WTC11 (cell line): ENCODE measurements at regions not wholly inside any gene's neighbourhood (a gene's known extent, or its start where the extent isn't known, plus 50 kb on each side); places are given as distances from the start of the nearest gene placed in this dataset.

Experiments used
- ATAC-seq: fragments of 200-7000 bp; cut with Tn5 transposase; 2 replicates; pipeline ENCODE4 v1.10.0; 2021; ENCODE audit warnings: mild to moderate bottlenecking, moderate library complexity
- CTCF ChIA-PET: fragments of 300-600 bp; sonication (Branson Sonifier 250); formaldehyde crosslinking; loops from one replicate; lab custom pipeline; 2021; ENCODE audit warnings: antibody characterized with exemption; lab: Charles Lee
- POLR2A ChIA-PET: fragments of 350-600 bp; sonication (Branson Sonifier 250); formaldehyde crosslinking; loops from one replicate; lab custom pipeline; 2021; ENCODE audit warnings: antibody characterized with exemption; lab: Charles Lee
- DNase-seq: peaks from one replicate; pipeline ENCODE4 v3.0.0; 2021; ENCODE audit warnings: low spot score
- H3K27ac Mint-ChIP-seq: 2 replicates; pipeline ENCODE4 v1.8.0; 2021; ENCODE audit warnings: mixed read lengths
- H3K27me3 Mint-ChIP-seq: 2 replicates; pipeline ENCODE4 v1.8.0; 2021; ENCODE audit warnings: low read depth, mild to moderate bottlenecking, moderate library complexity, mixed read lengths
- H3K36me3 Mint-ChIP-seq: 2 replicates; pipeline ENCODE4 v1.8.0; 2021; ENCODE audit warnings: mixed read lengths
- H3K4me1 Mint-ChIP-seq: 2 replicates; pipeline ENCODE4 v1.8.0; 2022; ENCODE audit warnings: mixed read lengths
- H3K4me3 Mint-ChIP-seq: 2 replicates; pipeline ENCODE4 v1.8.0; 2021; ENCODE audit warnings: mild to moderate bottlenecking, moderate library complexity, mixed read lengths
- H3K9me3 Mint-ChIP-seq: 2 replicates; pipeline ENCODE4 v1.8.0; 2021; ENCODE audit warnings: mixed read lengths
- ATF1 ChIP-seq: sonication (generic); formaldehyde crosslinking; IDR thresholded peaks from 2 replicates; pipeline ENCODE4 v1.8.1; 2023; ENCODE audit warnings: mild to moderate bottlenecking, moderate library complexity, missing genetic modification reagents
- EMX1 ChIP-seq: fragments of 250-450 bp; sonication (Bioruptor Pico); IDR thresholded peaks from 2 replicates; pipeline ENCODE4 v1.8.0; 2021; ENCODE audit warnings: mild to moderate bottlenecking
- FOXJ3 ChIP-seq: sonication (generic); formaldehyde crosslinking; IDR thresholded peaks from 2 replicates; pipeline ENCODE4 v1.9.0; 2021; ENCODE audit warnings: missing genetic modification reagents, mild to moderate bottlenecking, borderline replicate concordance
- GABPB1 ChIP-seq: sonication (generic); formaldehyde crosslinking; IDR thresholded peaks from 2 replicates; pipeline ENCODE4 v1.8.1; 2023; ENCODE audit warnings: mild to moderate bottlenecking, missing genetic modification reagents
- GRHL2 ChIP-seq: fragments of 250-450 bp; sonication (Bioruptor Pico); IDR thresholded peaks from 2 replicates; pipeline ENCODE4 v1.8.0; 2022; ENCODE audit warnings: mild to moderate bottlenecking, moderate library complexity; ENCODE audit not compliant: insufficient replicate concordance, severe bottlenecking
- GTF2I ChIP-seq: fragments of 250-450 bp; sonication (Bioruptor Pico); conservative IDR thresholded peaks from 2 replicates; pipeline ENCODE4 v1.4.0; 2021; ENCODE audit warnings: mild to moderate bottlenecking
- KAT7 ChIP-seq: sonication (generic); formaldehyde crosslinking; IDR thresholded peaks from 2 replicates; pipeline ENCODE4 v1.8.1; 2023; ENCODE audit warnings: missing genetic modification reagents, mild to moderate bottlenecking, borderline replicate concordance
- NFATC4 ChIP-seq: fragments of 250-450 bp; sonication (Bioruptor Pico); IDR thresholded peaks from 2 replicates; pipeline ENCODE4 v1.9.0; 2021; ENCODE audit warnings: mild to moderate bottlenecking
- NFE2L1 ChIP-seq: sonication (generic); formaldehyde crosslinking; IDR thresholded peaks from 2 replicates; pipeline ENCODE4 v1.8.1; 2023; ENCODE audit warnings: missing genetic modification reagents
- NR2C2 ChIP-seq: sonication (generic); formaldehyde crosslinking; IDR thresholded peaks from 2 replicates; pipeline ENCODE4 v1.8.0; 2022; ENCODE audit warnings: mild to moderate bottlenecking, missing genetic modification reagents
- NR3C1 ChIP-seq: sonication (generic); formaldehyde crosslinking; conservative IDR thresholded peaks from 2 replicates; pipeline ENCODE4 v1.8.1; 2023; ENCODE audit warnings: low read depth, mild to moderate bottlenecking, missing genetic modification reagents
- PRRX2 ChIP-seq: fragments of 250-450 bp; sonication (Bioruptor Pico); IDR thresholded peaks from 2 replicates; pipeline ENCODE4 v1.8.0; 2021; ENCODE audit warnings: mild to moderate bottlenecking
- SMAD4 ChIP-seq: sonication (generic); formaldehyde crosslinking; IDR thresholded peaks from 2 replicates; pipeline ENCODE4 v1.8.0; 2022; ENCODE audit warnings: mild to moderate bottlenecking, missing genetic modification reagents
- TCF7 ChIP-seq: sonication (generic); formaldehyde crosslinking; IDR thresholded peaks from 2 replicates; pipeline ENCODE4 v1.8.0; 2022; ENCODE audit warnings: mild to moderate bottlenecking, low read depth, missing genetic modification reagents, moderate library complexity
- ZNF219 ChIP-seq: sonication (generic); formaldehyde crosslinking; IDR thresholded peaks from 2 replicates; pipeline ENCODE4 v1.8.0; 2023; ENCODE audit warnings: missing genetic modification reagents, mild to moderate bottlenecking, borderline replicate concordance
- ZNF232 ChIP-seq: sonication (generic); formaldehyde crosslinking; IDR thresholded peaks from 2 replicates; pipeline ENCODE4 v1.8.0; 2022; ENCODE audit warnings: mild to moderate bottlenecking, missing genetic modification reagents
- ZNF423 ChIP-seq: fragments of 250-450 bp; sonication (Bioruptor Pico); IDR thresholded peaks from 2 replicates; pipeline ENCODE4 v2.1.2; 2022; ENCODE audit warnings: mild to moderate bottlenecking, moderate library complexity
- TF ChIP-seq, protein P1 (sequence below): sonication (generic); formaldehyde crosslinking; IDR thresholded peaks from 2 replicates; pipeline ENCODE4 v1.8.0; 2022; ENCODE audit warnings: mild to moderate bottlenecking, missing genetic modification reagents
- TF ChIP-seq, protein P2 (sequence below): sonication (generic); formaldehyde crosslinking; IDR thresholded peaks from 2 replicates; pipeline ENCODE4 v1.8.1; 2023; ENCODE audit warnings: mild to moderate bottlenecking, missing genetic modification reagents
- TF ChIP-seq, protein P3 (sequence below): sonication (generic); formaldehyde crosslinking; IDR thresholded peaks from 2 replicates; pipeline ENCODE4 v1.8.1; 2023; ENCODE audit warnings: mild to moderate bottlenecking, moderate library complexity, missing genetic modification reagents
- TF ChIP-seq, protein P4 (sequence below): sonication (generic); formaldehyde crosslinking; IDR thresholded peaks from 2 replicates; pipeline ENCODE4 v1.8.0; 2022; ENCODE audit warnings: mild to moderate bottlenecking, missing genetic modification reagents

DNA sequence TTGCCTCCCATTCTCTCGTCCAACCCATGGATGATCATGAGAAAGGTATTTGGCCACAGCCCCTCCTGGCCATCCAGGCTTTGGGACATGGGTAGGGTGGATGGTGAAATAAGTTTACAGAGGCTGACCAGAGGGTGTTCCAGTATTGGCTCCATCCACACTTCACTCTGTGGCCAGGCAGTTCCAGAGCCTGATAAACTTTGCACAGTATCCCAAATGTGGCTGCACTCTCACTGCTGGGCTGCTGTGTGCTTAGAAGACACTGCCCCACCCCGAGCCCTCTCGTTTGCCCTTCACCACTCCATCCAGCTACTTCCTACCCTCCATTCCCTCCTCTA is 72.0 kb upstream of the ZMIZ1 start:
- Mint-ChIP-seq H3K9me3 (no peaks in the 10 kb centered on the region), H3K36me3 (no peaks in the 10 kb centered on the region), H3K27me3 (no peaks in the 10 kb centered on the region; the same call in 1 of the 2 replicates), H3K27ac (no peak overlapping the region), H3K4me3 (no peak overlapping the region), H3K4me1 (peaks cover 20% of the 10 kb centered on the region)
- no peak for TF ChIP-seq GRHL2 (CRISPR knock-in tag)
- TF ChIP-seq EMX1 (CRISPR knock-in tag) = no peak
- TF ChIP-seq NR3C1 (CRISPR knock-in tag) = no peak
- TF ChIP-seq, protein P1, sequence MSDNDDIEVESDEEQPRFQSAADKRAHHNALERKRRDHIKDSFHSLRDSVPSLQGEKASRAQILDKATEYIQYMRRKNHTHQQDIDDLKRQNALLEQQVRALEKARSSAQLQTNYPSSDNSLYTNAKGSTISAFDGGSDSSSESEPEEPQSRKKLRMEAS (CRISPR knock-in tag) = no peak
- TF ChIP-seq, protein P2, sequence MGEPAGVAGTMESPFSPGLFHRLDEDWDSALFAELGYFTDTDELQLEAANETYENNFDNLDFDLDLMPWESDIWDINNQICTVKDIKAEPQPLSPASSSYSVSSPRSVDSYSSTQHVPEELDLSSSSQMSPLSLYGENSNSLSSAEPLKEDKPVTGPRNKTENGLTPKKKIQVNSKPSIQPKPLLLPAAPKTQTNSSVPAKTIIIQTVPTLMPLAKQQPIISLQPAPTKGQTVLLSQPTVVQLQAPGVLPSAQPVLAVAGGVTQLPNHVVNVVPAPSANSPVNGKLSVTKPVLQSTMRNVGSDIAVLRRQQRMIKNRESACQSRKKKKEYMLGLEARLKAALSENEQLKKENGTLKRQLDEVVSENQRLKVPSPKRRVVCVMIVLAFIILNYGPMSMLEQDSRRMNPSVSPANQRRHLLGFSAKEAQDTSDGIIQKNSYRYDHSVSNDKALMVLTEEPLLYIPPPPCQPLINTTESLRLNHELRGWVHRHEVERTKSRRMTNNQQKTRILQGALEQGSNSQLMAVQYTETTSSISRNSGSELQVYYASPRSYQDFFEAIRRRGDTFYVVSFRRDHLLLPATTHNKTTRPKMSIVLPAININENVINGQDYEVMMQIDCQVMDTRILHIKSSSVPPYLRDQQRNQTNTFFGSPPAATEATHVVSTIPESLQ (CRISPR knock-in tag) = no peak
- no peak for TF ChIP-seq ATF1 (CRISPR knock-in tag)
- no peak for TF ChIP-seq NFE2L1 (CRISPR knock-in tag)
- TF ChIP-seq, protein P3, sequence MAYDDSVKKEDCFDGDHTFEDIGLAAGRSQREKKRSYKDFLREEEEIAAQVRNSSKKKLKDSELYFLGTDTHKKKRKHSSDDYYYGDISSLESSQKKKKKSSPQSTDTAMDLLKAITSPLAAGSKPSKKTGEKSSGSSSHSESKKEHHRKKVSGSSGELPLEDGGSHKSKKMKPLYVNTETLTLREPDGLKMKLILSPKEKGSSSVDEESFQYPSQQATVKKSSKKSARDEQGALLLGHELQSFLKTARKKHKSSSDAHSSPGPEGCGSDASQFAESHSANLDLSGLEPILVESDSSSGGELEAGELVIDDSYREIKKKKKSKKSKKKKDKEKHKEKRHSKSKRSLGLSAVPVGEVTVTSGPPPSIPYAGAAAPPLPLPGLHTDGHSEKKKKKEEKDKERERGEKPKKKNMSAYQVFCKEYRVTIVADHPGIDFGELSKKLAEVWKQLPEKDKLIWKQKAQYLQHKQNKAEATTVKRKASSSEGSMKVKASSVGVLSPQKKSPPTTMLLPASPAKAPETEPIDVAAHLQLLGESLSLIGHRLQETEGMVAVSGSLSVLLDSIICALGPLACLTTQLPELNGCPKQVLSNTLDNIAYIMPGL = no peak
- TF ChIP-seq NR2C2 (CRISPR knock-in tag) = no peak
- no peak for TF ChIP-seq KAT7
- no peak for TF ChIP-seq SMAD4
- no peak for TF ChIP-seq ZNF232
- no peak for TF ChIP-seq NFATC4 (CRISPR knock-in tag)
- TF ChIP-seq GTF2I = no peak
- no peak for TF ChIP-seq FOXJ3 (CRISPR knock-in tag)
- no peak for TF ChIP-seq ZNF219 (CRISPR knock-in tag)
- no peak for TF ChIP-seq ZNF423 (CRISPR knock-in tag)
- no peak for TF ChIP-seq PRRX2
- TF ChIP-seq, protein P4, sequence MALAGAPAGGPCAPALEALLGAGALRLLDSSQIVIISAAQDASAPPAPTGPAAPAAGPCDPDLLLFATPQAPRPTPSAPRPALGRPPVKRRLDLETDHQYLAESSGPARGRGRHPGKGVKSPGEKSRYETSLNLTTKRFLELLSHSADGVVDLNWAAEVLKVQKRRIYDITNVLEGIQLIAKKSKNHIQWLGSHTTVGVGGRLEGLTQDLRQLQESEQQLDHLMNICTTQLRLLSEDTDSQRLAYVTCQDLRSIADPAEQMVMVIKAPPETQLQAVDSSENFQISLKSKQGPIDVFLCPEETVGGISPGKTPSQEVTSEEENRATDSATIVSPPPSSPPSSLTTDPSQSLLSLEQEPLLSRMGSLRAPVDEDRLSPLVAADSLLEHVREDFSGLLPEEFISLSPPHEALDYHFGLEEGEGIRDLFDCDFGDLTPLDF = no peak
- no peak for TF ChIP-seq TCF7
- DNase-seq = no peak
- ChIA-PET POLR2A (no interaction called here), CTCF (no interaction called here)
- no peak for ATAC-seq

DNA sequence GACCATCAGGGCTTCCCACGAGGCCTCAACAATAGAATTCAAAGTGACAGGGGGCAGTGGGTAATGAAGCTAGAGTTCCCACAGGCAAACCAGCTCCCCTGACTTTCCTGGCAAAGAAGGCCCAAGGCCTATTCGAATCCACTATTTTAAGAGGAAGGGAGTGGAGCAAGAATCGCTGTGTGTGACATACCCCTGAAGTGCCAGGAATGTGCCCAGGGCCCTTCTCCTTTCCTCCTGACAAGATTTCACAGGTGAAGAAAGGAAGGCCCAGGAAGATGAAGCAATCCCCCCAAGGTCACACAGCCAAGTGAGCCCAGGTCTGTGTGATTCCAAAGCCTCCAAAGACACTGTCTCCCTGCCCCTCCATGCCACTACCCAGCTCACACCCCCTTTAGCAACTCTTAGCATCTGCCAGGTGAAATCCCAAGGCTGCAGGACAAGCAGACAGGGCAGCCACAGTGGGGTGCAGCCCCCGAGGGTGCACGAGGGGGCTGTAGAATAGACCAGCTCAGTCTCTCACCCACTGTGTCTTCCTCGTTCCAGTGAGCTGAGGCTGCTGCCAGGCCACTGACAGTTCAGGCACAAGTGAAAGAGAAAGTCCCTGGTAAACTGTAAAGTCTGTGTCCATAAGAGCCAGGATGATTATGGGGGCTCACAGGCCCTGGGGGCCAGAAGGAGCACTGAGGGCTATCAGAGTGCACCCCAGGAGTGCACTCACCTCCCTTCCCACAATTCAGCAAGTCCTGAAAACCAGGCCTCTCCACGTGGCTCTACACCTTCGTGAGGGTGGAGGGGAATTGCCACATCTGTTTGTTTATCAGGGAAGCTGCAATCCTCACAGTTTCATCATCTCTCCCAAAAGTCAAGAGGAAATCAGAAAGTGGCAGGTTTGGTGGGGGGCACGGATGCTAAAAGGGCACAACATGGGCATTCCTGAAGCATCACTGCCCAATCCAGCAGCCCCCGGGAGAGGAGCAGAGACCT is 70.8 kb upstream of the ZMIZ1 start:
- no peak overlapping the region for H3K4me3 Mint-ChIP-seq
- no peak for ATAC-seq
- no peak overlapping the region for H3K27ac Mint-ChIP-seq
- H3K27me3 Mint-ChIP-seq = no peaks in the 10 kb centered on the region; the same call in 1 of the 2 replicates
- no peaks in the 10 kb centered on the region for H3K36me3 Mint-ChIP-seq
- POLR2A ChIA-PET = no interaction called here
- H3K4me1 Mint-ChIP-seq = peaks cover 13% of the 10 kb centered on the region
- no peaks in the 10 kb centered on the region for H3K9me3 Mint-ChIP-seq
- peak; percentile 97 for TF ChIP-seq GABPB1 (CRISPR knock-in tag)
- TF ChIP-seq, protein P3 = no peak
- DNase-seq = no peak
- CTCF ChIA-PET = no interaction called here
